Activated CD8-positive, alpha-beta T cell treated with anti-CD3 and anti-CD28 coated beads for 36 hours (primary cell): ENCODE measurements at regions not wholly inside any gene's neighbourhood (a gene's known extent, or its start where the extent isn't known, plus 50 kb on each side); places are given as distances from the start of the nearest gene placed in this dataset.
"Not testable (repeated sequence)": the region's sequence is repeated elsewhere in the genome, so short reads cannot be mapped to it uniquely, and the experiment has no call there.

Experiments used
- ATAC-seq: fragments of 200-7000 bp; cut with Tn5 transposase; one replicate; pipeline ENCODE4 v1.10.0; 2021; ENCODE audit warnings: mild to moderate bottlenecking, moderate library complexity
- CTCF ChIA-PET: fragments of 350-600 bp; sonication (Branson Sonifier 250); formaldehyde crosslinking; loops from one replicate; lab custom pipeline; 2021; ENCODE audit warnings: antibody characterized with exemption; lab: Charles Lee
- POLR2A ChIA-PET: fragments of 350-600 bp; sonication (Branson Sonifier 250); formaldehyde crosslinking; loops from one replicate; lab custom pipeline; 2021; ENCODE audit warnings: antibody characterized with exemption; lab: Charles Lee
- DNase-seq: peaks from one replicate; pipeline ENCODE4 v3.0.0-alpha.2; 2020
- H3K27ac Mint-ChIP-seq: one replicate; pipeline ENCODE4 v1.8.0; 2021; ENCODE audit warnings: mild to moderate bottlenecking, mixed read lengths
- H3K27me3 Mint-ChIP-seq: one replicate; pipeline ENCODE4 v1.8.0; 2021; ENCODE audit warnings: mixed read lengths
- H3K36me3 Mint-ChIP-seq: one replicate; pipeline ENCODE4 v1.8.0; 2021; ENCODE audit warnings: low read depth, mixed read lengths
- H3K4me1 Mint-ChIP-seq: one replicate; pipeline ENCODE4 v1.8.0; 2021; ENCODE audit warnings: low read depth, mixed read lengths
- H3K4me3 Mint-ChIP-seq: one replicate; pipeline ENCODE4 v1.8.0; 2021; ENCODE audit warnings: mild to moderate bottlenecking, moderate library complexity, mixed read lengths
- H3K9me3 Mint-ChIP-seq: one replicate; pipeline ENCODE4 v1.8.0; 2021; ENCODE audit warnings: mixed read lengths
- intact Hi-C: fragments of 100-400 bp; cut with micrococcal nuclease; formaldehyde crosslinking; loops from one replicate; pipeline ENCODE4 v1.10.0; 2022
- TF ChIP-seq, protein P1 (sequence below): fragments of 200-600 bp; IDR thresholded peaks from one replicate; pipeline ENCODE4 v1.8.0; 2022; ENCODE audit warnings: antibody characterized with exemption, mild to moderate bottlenecking

DNA sequence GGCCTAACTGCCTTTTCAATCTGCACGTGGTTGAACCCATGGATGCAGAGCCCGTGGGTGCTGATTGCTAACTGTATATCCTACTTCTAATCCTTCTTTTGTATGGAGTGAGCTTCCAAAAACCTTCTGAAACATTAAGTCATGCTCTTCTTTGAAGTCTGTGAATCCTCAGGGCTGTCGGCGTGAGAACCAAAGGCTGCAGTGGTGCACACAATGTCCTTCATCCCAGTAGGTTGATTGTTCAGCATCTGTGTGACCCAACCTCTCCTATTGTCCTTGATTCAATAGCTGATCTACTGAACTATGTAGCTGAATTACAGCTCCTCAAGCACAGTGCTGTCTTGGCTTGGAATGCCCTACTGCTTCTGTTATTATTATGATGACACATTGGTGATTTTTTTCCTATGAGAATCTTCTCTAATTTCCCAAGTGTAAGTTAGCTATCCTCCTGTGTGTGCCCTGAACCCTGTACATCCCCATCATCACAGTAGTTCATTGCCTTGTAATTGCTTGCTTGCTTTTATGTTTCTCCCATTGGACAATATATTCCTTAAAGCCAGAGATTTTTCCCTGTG lies 294.6 kb downstream of the TRIML1 start:
- intact Hi-C loops: no loop called here
- POLR2A ChIA-PET: no interaction called here
- H3K27ac Mint-ChIP-seq: no peak overlapping the region

DNA sequence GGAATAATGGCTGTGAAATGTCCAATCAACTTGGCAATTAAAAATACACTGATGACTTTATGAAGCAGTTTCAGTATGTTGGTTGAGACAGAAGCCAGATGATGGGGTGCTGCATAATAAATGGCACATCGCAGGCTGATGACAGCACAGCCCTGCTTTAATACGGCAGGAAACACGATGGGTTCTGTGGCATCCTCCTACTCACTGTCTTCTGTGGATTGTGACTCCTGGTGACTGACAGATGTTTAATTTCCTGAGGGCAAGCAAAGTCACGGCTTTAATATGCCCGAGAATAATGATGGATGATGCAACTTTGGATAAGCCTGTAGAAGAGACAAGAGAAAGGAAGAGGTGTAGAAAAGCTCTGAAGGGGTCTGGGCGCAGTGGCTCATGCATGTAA lies 295.4 kb downstream of the TRIML1 start:
- TF ChIP-seq, protein P1, sequence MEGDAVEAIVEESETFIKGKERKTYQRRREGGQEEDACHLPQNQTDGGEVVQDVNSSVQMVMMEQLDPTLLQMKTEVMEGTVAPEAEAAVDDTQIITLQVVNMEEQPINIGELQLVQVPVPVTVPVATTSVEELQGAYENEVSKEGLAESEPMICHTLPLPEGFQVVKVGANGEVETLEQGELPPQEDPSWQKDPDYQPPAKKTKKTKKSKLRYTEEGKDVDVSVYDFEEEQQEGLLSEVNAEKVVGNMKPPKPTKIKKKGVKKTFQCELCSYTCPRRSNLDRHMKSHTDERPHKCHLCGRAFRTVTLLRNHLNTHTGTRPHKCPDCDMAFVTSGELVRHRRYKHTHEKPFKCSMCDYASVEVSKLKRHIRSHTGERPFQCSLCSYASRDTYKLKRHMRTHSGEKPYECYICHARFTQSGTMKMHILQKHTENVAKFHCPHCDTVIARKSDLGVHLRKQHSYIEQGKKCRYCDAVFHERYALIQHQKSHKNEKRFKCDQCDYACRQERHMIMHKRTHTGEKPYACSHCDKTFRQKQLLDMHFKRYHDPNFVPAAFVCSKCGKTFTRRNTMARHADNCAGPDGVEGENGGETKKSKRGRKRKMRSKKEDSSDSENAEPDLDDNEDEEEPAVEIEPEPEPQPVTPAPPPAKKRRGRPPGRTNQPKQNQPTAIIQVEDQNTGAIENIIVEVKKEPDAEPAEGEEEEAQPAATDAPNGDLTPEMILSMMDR: no peak
- no peak for DNase-seq
- H3K4me3 Mint-ChIP-seq: no peak overlapping the region
- peaks cover 13% of the 10 kb centered on the region for H3K9me3 Mint-ChIP-seq
- ChIA-PET CTCF (no interaction called here), POLR2A (no interaction called here)
- H3K36me3 Mint-ChIP-seq: no peaks in the 10 kb centered on the region
- no peaks in the 10 kb centered on the region for H3K4me1 Mint-ChIP-seq
- H3K27me3 Mint-ChIP-seq: no peaks in the 10 kb centered on the region
- intact Hi-C loops: no loop called here
- no peak overlapping the region for H3K27ac Mint-ChIP-seq
- ATAC-seq: no peak

More for the DNA sequence above, 294.6 kb downstream of the TRIML1 start:
- TF ChIP-seq, protein P1: no peak
- no peak overlapping the region for H3K4me3 Mint-ChIP-seq
- H3K36me3 Mint-ChIP-seq: no peaks in the 10 kb centered on the region
- H3K27me3 Mint-ChIP-seq: no peaks in the 10 kb centered on the region
- peaks cover 13% of the 10 kb centered on the region for H3K9me3 Mint-ChIP-seq
- H3K4me1 Mint-ChIP-seq: no peaks in the 10 kb centered on the region
- ATAC-seq (no peak), DNase-seq (no peak)
- CTCF ChIA-PET: no interaction called here

DNA sequence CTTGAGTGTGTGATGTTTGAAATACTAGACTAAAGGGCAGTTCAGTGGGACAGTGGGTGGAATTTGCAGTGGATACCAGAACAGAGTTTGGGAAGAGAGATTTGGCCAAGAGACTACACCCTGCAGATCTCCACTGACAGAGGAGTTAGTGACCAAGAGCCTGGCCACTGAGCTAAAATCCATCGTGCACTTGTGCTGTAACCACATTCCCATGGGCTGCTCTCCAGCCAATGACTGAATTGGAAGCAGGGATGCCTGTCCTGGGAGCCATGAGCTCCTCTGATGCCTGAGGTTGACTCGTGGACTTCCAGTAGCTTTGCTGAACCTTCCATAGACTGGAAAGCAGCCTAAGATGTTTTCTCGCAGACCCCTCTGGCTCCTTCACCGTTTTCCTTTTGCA lies 296.1 kb downstream of the TRIML1 start:
- no peaks in the 10 kb centered on the region for H3K4me1 Mint-ChIP-seq
- H3K27me3 Mint-ChIP-seq: no peaks in the 10 kb centered on the region
- CTCF ChIA-PET: no interaction called here
- no peaks in the 10 kb centered on the region for H3K36me3 Mint-ChIP-seq
- H3K9me3 Mint-ChIP-seq: peaks cover 13% of the 10 kb centered on the region
- H3K27ac Mint-ChIP-seq: no peak overlapping the region
- H3K4me3 Mint-ChIP-seq: no peak overlapping the region
- DNase-seq: no peak
- intact Hi-C loops: no loop called here
- no peak for ATAC-seq
- TF ChIP-seq, protein P1: no peak
- POLR2A ChIA-PET: no interaction called here

DNA sequence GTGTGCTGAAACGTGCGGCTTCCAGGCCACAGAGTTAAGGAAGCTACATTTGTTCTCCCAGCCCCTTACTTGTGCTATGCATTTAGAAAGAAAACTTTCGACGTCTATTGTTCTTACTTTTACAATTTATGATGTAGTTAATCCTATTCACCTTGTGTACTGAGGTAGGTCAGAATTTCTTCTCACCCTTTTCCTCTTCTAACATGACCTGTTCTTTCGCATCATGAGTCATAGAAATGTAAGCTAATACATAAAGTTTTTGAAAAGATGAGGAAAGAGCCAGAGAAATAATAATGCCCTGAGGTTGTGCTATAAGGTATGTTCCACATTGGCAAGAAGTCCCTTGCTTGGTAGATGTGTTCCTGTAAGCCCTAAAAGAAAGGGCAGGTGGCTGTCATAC lies 298.3 kb downstream of the TRIML1 start:
- ChIA-PET CTCF (no interaction called here), POLR2A (no interaction called here)
- intact Hi-C loops: no loop called here
- Mint-ChIP-seq H3K9me3 (peaks cover 8% of the 10 kb centered on the region), H3K4me3 (no peak overlapping the region), H3K27me3 (no peaks in the 10 kb centered on the region), H3K4me1 (no peaks in the 10 kb centered on the region), H3K27ac (no peak overlapping the region), H3K36me3 (no peaks in the 10 kb centered on the region)
- DNase-seq: no peak
- TF ChIP-seq, protein P1: no peak
- no peak for ATAC-seq

DNA sequence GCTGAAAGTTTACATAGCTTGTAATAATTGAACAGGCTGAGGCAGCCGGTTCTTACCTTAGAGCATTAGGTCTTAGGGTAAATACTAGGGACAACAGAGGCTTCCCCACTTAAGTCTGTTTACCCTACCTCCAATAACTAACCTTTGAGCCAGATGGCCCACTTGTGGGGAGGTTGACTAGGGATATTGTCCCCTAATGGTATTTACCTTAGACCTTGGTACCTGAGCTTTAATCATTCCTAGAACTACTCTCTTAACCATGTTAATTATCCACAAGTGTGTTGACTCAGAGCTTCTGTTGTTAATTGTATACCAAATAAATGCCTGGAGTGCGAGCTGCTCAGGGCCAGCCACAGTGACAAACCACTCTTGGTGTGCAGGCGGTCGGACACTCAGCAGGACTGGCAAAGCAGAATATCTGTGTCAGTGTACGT lies 299.2 kb downstream of the TRIML1 start:
- H3K36me3 Mint-ChIP-seq, CTCF ChIA-PET, ATAC-seq, H3K27me3 Mint-ChIP-seq, H3K4me1 Mint-ChIP-seq, POLR2A ChIA-PET, H3K9me3 Mint-ChIP-seq, H3K4me3 Mint-ChIP-seq, intact Hi-C loops, DNase-seq, H3K27ac Mint-ChIP-seq: not testable (repeated sequence)
